MV-4-11 (cell line): ENCODE measurements at regions not wholly inside any gene's neighbourhood (a gene's known extent, or its start where the extent isn't known, plus 50 kb on each side); places are given as distances from the start of the nearest gene placed in this dataset.
A peak's percentile ranks its signal among the peaks of the same experiment; 100 is the strongest.

Experiments used
- DNase-seq: peaks from one replicate; lab custom pipeline; 2025; lab: John Stamatoyannopoulos, UW

DNA sequence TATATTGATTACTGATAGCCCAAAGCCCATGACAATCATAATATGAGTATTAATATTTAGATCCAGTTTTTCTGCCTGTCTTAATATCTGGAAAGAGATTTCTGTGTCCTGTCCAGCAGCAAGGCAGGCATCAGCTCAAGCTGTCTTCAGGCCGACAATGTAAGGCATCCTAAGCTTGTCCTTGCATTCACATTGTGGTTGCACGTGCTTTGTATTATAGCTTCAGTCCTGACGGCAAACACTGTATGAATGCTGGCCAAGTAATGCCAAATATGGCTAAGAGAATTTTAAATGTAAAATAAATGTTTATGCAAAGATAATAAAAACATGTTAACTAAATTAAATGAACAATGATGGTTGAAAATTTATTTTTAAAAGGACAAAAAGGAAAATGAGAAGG, 255.7 kb upstream of the RPS6KA3 start:
- no peak for DNase-seq

DNA sequence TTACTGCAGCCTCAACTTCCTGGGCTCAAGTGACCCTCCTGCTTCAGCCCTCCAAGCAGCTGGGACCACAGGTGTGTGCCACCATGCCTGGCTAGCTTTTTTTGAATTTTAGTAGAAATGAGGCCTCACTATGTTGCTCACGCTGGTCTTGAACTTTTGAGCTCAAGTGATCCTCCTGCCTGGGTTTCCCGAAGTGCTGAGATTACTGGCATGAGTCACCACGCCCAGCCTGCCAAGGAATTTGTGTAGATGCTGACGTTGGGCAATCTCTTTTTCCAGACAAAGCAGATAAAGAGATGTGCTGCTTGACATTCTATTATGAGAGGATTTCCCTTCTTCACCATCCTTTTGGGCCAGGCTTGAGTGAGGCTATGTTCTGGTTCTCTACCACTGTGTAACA, 254.5 kb upstream of the RPS6KA3 start:
- no peak for DNase-seq

DNA sequence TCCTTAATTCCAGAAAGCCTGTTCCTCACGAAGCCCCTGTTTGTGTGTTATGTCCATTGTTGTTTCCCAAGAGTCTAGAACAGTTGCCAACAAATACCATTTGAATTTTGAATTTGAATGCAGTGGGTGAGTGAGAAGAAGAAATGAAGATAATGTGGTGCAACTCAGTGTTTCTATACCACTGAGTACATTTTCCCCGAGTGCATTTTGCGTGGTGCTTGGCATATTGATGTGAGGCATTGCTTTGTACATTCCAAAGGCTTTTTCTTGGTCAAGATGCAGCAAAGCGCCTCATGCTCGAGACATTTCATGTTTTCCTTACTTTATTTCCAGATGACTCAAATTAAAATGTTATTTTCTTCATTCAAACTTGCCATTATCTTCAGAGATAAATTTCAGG, 253.1 kb upstream of the RPS6KA3 start:
- no peak for DNase-seq

DNA sequence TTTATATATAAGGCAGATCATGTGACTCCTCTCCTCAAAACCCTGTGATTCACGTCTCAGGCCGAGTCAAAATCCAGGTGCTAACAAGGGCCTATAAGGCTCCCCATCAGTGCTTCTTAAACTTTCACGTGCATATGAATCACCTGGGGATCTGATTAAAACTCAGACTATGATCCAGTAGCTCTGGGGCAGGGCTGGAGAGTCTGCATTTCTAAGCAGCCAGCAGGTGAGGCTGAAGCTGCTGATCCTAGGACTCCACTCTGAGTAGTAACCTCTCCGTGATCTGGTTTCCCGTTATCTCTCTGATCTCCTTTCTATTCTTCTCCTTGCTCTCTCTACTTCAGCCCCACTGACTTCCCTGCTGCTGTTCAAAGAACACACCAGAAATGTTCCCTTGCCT, 252.4 kb upstream of the RPS6KA3 start:
- DNase-seq = no peak

DNA sequence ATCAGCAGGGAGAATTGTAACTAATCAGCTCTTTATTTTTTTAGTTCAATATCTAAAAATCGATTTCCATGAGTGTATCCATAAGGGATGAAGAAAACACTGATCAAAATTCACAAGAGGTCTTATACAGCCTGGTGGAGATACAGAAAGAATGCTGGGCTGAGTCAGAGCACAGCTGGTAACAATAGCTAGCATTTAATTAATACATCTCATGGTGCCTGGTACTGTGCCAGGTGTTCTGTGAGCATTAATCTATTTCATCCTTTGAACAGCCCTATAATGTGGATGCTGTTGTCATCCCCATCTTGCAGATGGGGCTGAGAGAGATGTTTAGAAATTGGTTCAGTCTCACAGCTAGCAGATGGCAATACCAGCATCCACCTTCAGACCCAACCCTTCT, 250.9 kb upstream of the RPS6KA3 start:
- DNase-seq = no peak

DNA sequence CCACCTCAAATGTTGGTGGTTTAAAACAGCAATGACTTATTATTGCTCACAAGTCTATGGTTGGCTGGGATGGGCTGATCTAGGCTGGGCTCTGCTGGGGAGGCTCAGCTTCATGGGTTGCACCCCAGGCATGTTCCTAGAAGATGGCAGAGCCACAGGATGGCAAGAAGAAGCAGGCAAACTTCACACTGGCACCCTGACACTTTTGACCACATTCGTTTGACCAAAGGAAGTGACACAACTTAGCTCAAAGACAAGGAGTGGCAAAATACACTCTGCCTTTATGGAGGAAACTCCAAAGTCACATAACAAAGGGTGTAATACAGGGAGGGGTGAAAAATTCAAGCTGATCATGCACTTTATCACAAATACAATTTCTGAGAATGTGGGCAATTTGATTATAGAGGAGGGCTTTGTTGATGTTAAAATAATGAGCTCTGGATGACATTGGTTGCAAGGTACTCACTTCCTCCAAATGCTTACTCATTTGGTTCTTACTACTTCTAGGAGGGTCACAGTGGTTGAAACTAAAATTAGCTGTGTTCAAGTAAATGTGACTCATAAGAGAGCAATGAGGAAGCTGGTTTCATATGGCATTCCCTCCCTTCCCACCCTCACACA, 249.2 kb upstream of the RPS6KA3 start:
- peak; percentile 94 for DNase-seq

DNA sequence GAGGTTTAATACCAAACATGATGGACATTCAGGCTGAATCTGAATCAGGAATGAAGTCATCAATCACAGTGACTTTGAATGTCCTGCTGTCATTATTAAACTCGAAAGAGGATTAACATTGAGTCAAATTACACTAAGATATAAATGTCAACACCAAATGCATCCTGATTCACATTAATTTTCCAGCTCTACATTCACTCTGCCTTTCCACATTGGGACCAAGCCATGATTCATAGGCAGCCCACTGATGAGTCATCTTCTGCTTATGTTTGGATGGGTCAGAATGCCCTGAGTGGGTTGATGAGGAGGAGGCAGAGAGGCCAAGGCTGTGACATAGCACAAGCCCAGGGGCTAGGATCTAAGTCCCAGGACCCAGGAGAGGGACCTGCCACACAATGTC, 247.6 kb upstream of the RPS6KA3 start:
- DNase-seq = peak; percentile 37

DNA sequence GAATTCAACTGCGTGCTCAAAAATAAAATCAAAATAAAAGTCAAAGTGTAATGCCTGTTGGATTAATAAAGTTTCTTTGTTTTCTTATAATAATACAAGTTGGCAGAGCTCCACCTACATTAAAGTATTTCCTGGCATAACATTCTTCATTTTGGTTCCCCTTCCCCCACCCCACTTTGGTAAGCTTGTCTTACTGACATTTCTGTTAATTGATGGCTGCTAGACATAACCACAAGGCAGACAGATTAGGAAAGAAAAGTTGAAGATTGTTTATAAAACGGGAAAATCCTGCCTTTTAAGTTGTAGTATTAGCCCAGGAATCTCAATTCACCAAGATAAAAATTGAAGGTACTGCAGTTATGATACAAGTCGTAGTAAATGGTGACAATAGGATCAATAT, 246.5 kb upstream of the RPS6KA3 start:
- no peak for DNase-seq

DNA sequence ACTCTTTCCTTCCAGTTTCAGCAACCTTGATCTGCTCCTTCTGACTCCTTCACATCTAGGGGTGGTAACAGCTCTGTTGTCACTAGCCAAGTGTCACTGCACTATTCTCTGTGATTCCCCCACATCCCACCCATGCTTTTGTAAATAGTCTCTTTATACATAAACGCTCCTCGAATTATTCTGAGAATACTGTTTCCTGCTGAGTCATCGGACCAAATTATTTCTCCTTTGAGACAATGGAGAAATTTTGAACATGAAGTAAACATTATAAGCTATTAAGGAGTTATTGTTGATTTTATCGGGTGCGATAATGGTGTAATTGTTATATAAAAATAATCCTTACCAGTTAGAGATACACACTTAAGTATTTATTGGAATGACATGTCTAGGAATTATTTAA, 245.1 kb upstream of the RPS6KA3 start:
- no peak for DNase-seq

DNA sequence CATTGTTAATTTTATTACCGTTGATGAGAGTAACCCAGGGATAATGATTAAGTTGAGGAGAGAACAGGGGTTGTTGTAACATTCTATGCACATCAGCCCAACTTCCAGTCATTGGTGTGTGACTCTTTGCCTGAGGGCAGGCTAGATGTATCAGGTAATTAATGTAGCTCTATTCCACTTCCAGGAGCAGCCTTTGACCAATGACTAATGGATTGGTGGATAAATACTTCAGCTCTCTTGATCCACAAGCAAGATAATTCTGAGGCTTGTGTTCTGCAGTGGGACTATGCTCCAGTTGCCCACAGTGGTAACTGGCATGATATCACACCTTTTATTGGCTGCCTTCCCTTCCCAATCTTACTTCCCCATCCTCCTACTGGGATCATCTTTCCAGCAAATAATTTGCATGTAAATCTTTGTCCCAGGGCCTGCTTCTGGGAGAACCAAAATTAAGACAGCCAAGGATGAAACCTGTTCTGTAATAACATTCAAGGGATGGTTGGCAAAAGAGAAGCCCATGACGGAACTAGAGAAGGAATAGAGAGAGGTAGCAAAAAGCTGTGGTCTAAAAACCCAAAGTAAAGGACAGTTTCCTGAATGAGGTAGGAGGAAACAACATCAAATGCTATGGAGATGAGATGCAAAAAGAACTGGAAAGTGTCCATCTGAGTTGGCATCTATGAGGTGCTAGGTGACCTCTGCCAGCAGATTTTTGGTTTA, 241.4 kb upstream of the RPS6KA3 start:
- no peak for DNase-seq

DNA sequence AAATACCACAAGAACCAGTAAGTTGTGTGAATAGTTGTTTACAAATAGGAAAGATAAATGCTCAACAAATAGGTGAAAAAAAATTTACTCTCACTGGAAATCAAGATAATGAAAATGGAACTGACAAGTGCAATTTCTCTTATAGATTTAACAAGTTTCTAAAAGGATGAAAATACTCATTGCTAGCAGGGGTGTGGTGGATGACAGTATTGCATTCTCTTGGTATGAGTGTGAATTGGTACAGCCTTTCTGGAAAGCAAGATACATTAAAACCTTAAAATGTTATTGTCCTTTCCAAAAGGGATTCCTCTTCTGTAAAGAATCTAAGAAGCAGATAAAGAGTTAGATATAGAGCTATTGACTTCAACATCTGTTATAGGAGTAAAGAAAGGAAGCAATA, 240.0 kb upstream of the RPS6KA3 start:
- DNase-seq = no peak

DNA sequence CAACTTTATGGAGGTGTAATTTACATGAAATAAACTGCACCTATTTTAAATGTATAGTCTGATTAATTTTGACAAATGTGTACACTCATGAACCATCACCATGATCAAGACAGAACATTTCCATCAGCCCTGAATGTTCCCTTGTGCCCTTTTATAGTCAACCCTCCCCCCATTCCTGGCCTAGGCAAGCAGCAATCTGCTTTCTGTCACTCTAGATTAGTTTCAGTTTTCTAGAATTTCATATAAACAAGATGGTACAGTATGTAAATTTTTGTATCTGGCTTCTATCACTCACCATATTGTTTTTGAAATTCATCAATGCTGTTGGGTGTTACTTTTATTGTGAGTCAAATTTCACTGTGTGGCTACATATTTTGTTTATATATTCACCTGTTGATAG, 234.2 kb upstream of the RPS6KA3 start:
- no peak for DNase-seq

DNA sequence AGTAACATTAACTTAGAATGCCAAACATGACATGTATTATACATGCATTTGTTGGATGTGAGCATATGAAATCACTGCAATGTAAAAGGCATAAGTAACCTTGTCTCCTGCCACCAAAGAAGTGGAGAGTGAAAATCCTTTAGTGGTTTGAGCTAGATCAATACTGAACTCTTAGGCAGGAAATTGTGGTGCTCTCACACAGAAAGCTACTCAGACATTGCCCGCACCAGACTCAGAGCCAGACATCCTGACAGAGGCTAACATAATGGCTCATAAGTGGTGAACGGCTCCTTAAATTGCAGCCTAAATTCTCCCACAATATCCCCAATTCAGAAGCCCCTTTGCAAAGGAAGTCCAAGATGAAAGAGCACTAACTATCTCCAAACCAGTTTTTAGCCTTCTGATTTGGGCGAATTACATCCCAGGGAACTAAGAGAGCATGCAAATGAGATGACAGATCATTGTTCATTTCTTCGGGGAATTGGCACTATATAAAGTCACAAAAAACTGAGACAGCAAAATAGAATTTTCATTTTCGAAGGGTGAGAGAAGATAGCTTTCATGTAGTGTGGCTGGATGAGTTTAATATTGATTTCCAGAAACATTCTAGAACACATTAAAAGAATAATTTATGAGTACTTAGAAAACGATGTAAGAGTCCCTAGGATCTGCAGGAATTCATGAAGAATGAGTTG, 233.6 kb upstream of the RPS6KA3 start:
- no peak for DNase-seq

DNA sequence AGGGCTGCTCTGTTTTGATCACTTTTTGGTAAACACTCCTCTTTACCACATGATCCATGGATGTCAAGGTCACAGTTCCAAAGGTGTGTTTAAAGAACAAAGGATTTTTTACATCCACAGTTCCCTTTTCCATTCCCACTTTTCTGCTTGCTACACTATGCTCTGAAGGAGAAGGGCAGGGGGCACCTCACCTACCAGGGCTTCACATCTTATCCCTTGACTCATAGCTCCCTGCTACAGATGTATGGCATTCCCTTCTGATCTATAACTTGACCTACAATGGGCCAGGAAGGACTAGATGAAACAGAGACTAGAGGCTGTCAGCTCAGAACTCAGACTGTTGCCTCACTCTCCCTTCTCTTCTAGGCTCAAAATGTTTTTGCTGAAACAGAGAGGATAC, 233.1 kb upstream of the RPS6KA3 start:
- DNase-seq = no peak

DNA sequence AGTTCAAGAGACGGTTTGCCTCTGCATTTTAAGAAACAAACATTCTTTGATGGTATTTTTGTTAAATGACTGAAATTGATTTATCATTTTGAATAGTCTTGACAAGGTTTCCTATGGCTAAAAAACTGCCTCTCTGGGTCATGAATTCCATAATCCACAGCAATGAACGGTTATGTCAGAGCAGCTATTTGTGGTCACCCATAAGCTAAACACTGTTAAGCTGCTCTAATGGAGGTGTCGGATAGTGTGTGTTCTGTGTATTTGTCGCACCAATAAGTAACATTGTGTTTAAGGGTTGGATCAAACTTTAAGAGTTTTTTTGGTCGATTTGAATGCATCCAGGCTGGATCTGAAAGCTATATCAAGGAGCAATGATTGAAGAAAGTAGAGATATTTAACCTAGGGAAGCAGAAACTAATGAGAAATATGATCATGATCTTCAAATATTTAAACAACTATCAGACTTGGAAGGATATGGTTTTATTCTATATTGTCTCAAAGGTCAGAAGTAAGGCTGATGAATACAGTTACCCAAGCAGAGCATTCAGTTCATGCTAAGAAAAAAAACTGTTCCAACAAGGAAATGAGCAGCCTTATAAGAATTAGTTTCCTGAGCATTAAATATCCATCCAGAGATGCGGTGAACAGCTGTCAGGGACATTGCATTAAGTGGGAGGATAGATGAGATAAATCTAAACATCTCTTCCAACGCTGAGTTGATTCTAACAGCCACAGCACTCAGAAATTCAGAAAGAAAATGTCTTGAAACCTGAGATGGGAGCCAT, 232.3 kb upstream of the RPS6KA3 start:
- no peak for DNase-seq

DNA sequence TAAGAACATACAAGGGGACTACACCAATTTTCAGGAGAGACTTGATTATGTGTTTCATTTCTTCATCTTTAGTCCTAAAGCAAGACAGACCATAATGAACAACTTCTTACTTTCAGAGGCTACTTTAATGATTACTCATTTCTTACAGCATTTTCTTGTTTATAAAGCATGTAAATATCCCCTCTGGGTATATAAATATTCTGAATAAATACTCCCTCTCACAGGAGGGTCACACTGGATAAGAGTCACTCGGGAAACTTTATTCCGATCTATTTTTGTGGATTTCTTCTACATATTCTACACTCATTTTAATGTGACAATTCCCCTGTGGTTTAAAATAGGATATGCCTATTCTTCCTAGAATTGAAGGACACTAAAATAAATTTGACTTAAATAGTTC, 228.9 kb upstream of the RPS6KA3 start:
- no peak for DNase-seq

DNA sequence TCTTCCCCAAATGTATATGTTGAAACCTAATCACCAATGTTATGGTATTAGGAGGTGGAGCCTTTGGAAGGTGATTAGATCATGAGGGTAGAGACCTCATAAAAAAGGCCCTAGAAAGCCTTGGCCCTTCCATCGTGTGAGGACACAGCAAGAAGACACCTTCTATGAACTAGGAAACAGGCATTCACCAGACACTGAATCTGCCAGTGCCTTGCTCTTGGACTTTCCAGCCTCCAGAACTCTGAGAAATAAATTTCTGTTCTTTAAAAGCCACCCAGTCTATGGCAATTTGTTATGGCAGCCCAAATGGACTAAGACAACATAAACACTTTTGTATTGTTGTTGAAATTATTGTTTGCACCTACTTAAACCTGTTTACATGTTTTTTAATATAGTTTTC, 221.8 kb upstream of the RPS6KA3 start:
- no peak for DNase-seq

DNA sequence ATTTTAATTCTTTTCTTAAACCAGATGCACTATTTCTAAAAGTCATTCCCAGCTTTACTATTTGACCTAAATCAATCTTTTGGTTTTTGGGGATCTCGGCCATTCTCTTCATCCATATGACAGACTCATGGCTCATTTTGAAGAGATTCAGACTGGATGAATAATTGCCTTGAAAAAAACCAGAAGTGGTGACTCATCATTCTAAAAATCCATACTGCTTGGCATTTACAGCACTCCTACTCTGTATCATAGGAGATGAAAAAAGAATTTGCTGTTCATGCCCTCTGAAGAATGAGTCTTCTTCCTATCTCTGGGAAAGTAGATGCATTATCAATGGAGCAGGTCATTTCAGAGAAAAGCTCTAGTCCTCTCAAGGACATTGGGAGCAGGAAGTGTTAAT, 220.5 kb upstream of the RPS6KA3 start:
- peak; percentile 39 for DNase-seq

DNA sequence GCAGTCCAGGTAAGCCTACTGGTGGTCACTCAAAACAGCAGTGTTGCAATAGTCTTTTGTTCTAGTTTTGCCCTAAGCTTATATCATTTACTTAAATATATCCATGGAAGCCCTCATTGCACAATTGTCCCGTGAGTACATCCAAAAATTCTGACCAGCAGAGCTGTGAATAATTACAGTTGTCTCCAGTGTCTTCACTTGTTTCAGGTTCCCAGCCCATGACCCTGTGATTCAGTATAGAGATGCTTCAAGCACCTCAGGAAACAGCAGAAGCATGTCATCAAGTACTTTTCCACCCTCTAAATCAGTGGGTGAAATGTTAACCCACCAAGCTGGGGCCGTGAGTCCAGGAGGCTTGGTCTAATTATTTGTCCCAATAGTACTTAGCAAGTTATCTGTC, 214.9 kb upstream of the RPS6KA3 start:
- no peak for DNase-seq

DNA sequence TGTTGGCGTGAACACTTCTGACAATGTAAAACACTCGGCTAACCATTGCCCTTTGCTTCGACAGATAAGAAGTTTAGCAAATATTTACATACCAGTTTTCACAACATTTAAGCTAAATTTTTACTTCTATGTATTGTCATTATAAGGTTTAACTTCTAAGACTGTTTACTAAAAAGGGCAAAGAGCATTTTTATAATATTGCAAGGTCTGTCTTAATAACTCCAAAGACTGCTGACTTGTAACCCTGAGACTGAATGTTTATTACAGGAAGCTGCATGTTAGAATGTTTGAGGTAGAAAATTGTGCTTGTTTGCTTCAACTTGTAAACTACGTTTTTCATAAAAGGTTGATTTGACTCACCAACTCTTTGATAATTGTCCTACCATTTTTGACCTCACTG, 213.2 kb upstream of the RPS6KA3 start:
- DNase-seq = no peak

DNA sequence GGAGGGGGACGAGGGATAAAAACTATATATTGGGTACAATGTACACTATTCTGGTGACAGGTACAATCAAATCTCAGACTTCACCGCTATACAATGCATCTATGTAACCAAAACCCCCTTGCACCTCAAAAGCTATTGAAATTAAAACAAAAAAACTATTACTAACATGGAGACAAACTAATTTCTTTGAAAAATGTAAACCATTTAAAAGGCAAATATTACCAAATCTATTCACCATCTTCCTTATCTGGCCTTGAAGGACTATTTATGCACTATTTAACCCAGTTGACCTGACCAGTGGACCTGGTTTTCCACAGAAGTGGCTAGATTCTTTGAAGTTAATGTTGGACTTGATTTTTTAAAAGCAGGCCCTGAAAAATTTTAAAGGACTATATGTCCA, 212.3 kb upstream of the RPS6KA3 start:
- no peak for DNase-seq

DNA sequence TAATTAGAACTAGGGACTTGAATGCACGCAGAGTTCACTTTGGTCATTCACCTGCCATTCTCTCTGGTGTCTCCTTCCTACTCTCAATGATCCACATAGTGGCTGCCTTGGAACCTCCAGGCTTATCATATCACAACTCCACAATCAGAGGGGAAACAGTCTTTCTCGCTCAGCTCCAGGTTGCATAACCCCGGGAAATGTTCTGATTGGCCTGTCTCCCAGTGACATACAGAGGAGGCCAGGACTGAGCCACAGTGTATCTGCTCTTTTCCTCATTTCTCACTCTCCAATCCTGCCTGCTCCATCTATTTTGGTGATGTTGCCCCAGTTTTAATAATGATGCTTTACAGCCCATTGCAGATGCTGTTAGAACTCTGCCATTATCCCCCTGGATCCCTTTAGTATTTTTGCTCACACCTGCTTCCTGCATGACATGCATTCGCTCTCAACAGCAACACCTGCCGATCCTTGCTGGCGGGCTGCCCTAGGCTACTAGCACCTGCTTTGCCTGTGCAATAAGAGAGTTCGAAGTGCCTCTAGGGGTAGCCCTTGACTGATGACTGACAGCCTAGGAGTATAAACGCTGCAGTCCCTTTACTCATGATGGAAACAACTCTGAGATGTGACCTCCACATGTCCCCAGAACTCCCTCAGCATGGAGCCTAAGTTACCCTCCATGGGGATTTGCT, 211.3 kb upstream of the RPS6KA3 start:
- no peak for DNase-seq
